Thyroid gland (tissue), 4 donors: ENCODE measurements at regions not wholly inside any gene's neighbourhood (a gene's known extent, or its start where the extent isn't known, plus 50 kb on each side); places are given as distances from the start of the nearest gene placed in this dataset.

Source experiments
- DNase-seq, 2 donors: peaks; one replicate each; pipeline ENCODE4 v3.0.0-alpha.2; 2019
- H3K27ac ChIP-seq, 3 donors: fragments of 200-600 bp; sonication (generic); 1 replicate in 2 of 3; 2 replicates in 1 of 3; pipeline ENCODE4 v1.5.1; 2016 to 2019; ENCODE audit warnings: mild to moderate bottlenecking in 1 of 3, moderate library complexity in 1 of 3
- H3K27me3 ChIP-seq: fragments of 200-600 bp; sonication (generic); one replicate; pipeline ENCODE4 v1.5.1; 2019
- H3K36me3 ChIP-seq, 2 donors: fragments of 200-600 bp; sonication (generic); one replicate each; pipeline ENCODE4 v1.5.1; 2016 to 2019
- H3K4me1 ChIP-seq, 2 donors: fragments of 200-600 bp; sonication (generic); one replicate each; pipeline ENCODE4 v1.5.1; 2017 to 2019
- H3K4me3 ChIP-seq, 3 donors: fragments of 200-600 bp; sonication (generic); replicated peaks in 1 of 3; 1 replicate in 2 of 3; 2 replicates in 1 of 3; pipeline ENCODE4 v1.5.1; 2016; ENCODE audit warnings: mild to moderate bottlenecking in 1 of 3
- H3K9me3 ChIP-seq: fragments of 200-600 bp; sonication (generic); one replicate; pipeline ENCODE4 v1.5.1; 2017
- CTCF ChIP-seq, 6 experiments: fragments of 200-600 bp in 3 of 6; fragments of 450-650 bp in 3 of 6; sonication (generic) in 3 of 6; IDR thresholded peaks; one replicate each; pipeline ENCODE4 v1.5.1; 2016 to 2019; ENCODE audit warnings: antibody characterized with exemption in 6 of 6, mild to moderate bottlenecking in 2 of 6, inconsistent platforms in 1 of 6, moderate library complexity in 1 of 6
- POLR2A ChIP-seq, 2 donors: fragments of 450-650 bp; IDR thresholded peaks; one replicate each; pipeline ENCODE4 v1.6.1; 2017; ENCODE audit warnings: antibody characterized with exemption in 2 of 2, mild to moderate bottlenecking in 2 of 2, moderate library complexity in 1 of 2
- WGBS, 2 donors: methylation state at CpG; one replicate each; pipeline ENCODE4 v1.1.5; 2017; 5-methylcytosine and 5-hydroxymethylcytosine counted together
- intact Hi-C: fragments of 100-400 bp; cut with DNase I; formaldehyde crosslinking; loops from one replicate; pipeline ENCODE4 v1.15.1; 2023

GRCh38 chr12:125835852-125836251, 770.6 kb downstream of the AACS start:
- no peak for DNase-seq
- Histone ChIP-seq H3K4me3 (no peak overlapping the region), H3K36me3 (no peaks in the 10 kb centered on the region), H3K27me3 (no peaks in the 10 kb centered on the region), H3K9me3 (no peaks in the 10 kb centered on the region), H3K27ac (no peak overlapping the region), H3K4me1 (no peaks in the 10 kb centered on the region)
- intact Hi-C loops, result no loop called here
- WGBS, 2 donors, result 64 to 78% methylated on average over 2 of the region's 2 CpGs
- TF ChIP-seq CTCF (IDR thresholded peaks at IDR 0.05) (no peak), POLR2A (IDR thresholded peaks at IDR 0.05) (no peak)

GRCh38 chr12:125836647-125837046, 771.4 kb downstream of the AACS start:
- Histone ChIP-seq H3K27me3 (no peaks in the 10 kb centered on the region), H3K36me3 (no peaks in the 10 kb centered on the region), H3K4me3 (no peak overlapping the region), H3K27ac (no peak overlapping the region), H3K4me1 (no peaks in the 10 kb centered on the region), H3K9me3 (no peaks in the 10 kb centered on the region)
- DNase-seq, result no peak
- intact Hi-C loops, result no loop called here
- TF ChIP-seq CTCF (IDR thresholded peaks at IDR 0.05), result no peak
- no peak for TF ChIP-seq POLR2A (IDR thresholded peaks at IDR 0.05)
- 77 to 80% methylated on average over 2 of the region's 2 CpGs for WGBS, 2 donors

GRCh38 chr12:125841332-125841731, 776.1 kb downstream of the AACS start:
- no peaks in the 10 kb centered on the region for H3K36me3 ChIP-seq
- TF ChIP-seq CTCF (IDR thresholded peaks at IDR 0.05), result no peak
- no peak for TF ChIP-seq POLR2A (IDR thresholded peaks at IDR 0.05)
- intact Hi-C loops, result no loop called here
- H3K4me3 ChIP-seq, result no peak overlapping the region
- no peaks in the 10 kb centered on the region for H3K9me3 ChIP-seq
- no peaks in the 10 kb centered on the region for H3K4me1 ChIP-seq
- no peak overlapping the region for H3K27ac ChIP-seq
- DNase-seq, result no peak
- 81 to 89% methylated on average over 7 of the region's 7 CpGs for WGBS, 2 donors
- no peaks in the 10 kb centered on the region for H3K27me3 ChIP-seq

- no peaks in the 10 kb centered on the region for H3K27me3 ChIP-seq
- no peak for TF ChIP-seq POLR2A (IDR thresholded peaks at IDR 0.05)
- no peak for TF ChIP-seq CTCF (IDR thresholded peaks at IDR 0.05)
- no peak for DNase-seq
- no peak overlapping the region for H3K27ac ChIP-seq
- WGBS, 2 donors, result 80 to 89% methylated on average over 5 of the region's 5 CpGs
- H3K4me3 ChIP-seq, result no peak overlapping the region
- no peaks in the 10 kb centered on the region for H3K36me3 ChIP-seq
- H3K4me1 ChIP-seq, result no peaks in the 10 kb centered on the region
- intact Hi-C loops, result no loop called here
- H3K9me3 ChIP-seq, result no peaks in the 10 kb centered on the region
Observed at GRCh38 chr12:125852116-125852515, 786.9 kb downstream of the AACS start.

- intact Hi-C loops, result no loop called here
- H3K36me3 ChIP-seq, result no peaks in the 10 kb centered on the region
- H3K9me3 ChIP-seq, result no peaks in the 10 kb centered on the region
- WGBS, 2 donors, result 85 to 86% methylated on average over 2 of the region's 2 CpGs
- TF ChIP-seq POLR2A (IDR thresholded peaks at IDR 0.05) (no peak), CTCF (IDR thresholded peaks at IDR 0.05) (no peak)
- H3K27me3 ChIP-seq, result no peaks in the 10 kb centered on the region
- no peak overlapping the region for H3K27ac ChIP-seq
- DNase-seq, result no peak
- no peaks in the 10 kb centered on the region for H3K4me1 ChIP-seq
- H3K4me3 ChIP-seq, result no peak overlapping the region
Observed at GRCh38 chr12:125852679-125853078, 787.4 kb downstream of the AACS start.
